ENCODE measurements at regions not wholly inside any gene's neighbourhood (a gene's known extent, or its start where the extent isn't known, plus 50 kb on each side); places are given as distances from the start of the nearest gene placed in this dataset.

DNA sequence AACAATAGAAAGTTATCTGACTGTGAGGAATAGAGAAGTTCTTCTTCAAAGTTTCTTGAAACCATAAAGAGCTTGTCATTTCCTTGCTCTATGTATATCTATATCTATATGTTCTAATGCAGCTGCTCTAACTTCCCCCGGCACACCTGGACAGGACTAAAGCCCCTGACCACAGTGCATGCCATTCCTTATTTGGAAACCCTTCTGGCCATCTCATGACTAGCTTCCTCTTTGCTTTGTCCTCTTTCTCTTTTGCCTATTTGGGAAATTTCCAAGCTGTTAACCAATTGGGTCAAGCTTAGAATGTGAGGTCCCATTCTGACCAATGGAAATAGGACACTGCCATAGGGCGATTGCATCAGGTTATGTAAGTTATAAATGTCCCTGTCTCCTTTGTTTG, 1481.1 kb downstream of the STIM2 start:
- TF ChIP-seq EZH2 (IDR thresholded peaks at IDR 0.05; ENCODE audit: insufficient read depth, poor library complexity, severe bottlenecking): no peak
- no peak for TF ChIP-seq EZH2phosphoT487 (IDR thresholded peaks at IDR 0.05; ENCODE audit: insufficient read depth, low read depth)
